IMR-90 (cell line): ENCODE measurements at regions not wholly inside any gene's neighbourhood (a gene's known extent, or its start where the extent isn't known, plus 50 kb on each side); places are given as distances from the start of the nearest gene placed in this dataset.

ENCODE experiments used
- ATAC-seq: fragments of 200-7000 bp; cut with Tn5 transposase; 2 replicates; pipeline ENCODE4 v1.9.1; 2020; ENCODE audit warnings: low read depth, mild to moderate bottlenecking, moderate library complexity
- BruUV-seq: library from RNA; stranded (reverse); fragments of 400-500 nt; replicated peaks from 2 replicates; lab custom pipeline; 2021; lab: Mats Ljungman, UMichigan
- CTCF ChIA-PET: fragments of 300-600 bp; formaldehyde crosslinking; extraction: SDS; loops from one replicate; lab custom pipeline; 2021; ENCODE audit warnings: antibody characterized with exemption; lab: Yijun Ruan, JAX
- POLR2A ChIA-PET: fragments of 300-600 bp; sonication (Branson Sonifier 250); formaldehyde crosslinking; loops from one replicate; lab custom pipeline; 2022; ENCODE audit warnings: antibody characterized with exemption; ENCODE audit not compliant: unreplicated experiment; lab: Charles Lee
- DNase-seq: peaks from one replicate; pipeline ENCODE4 v3.0.0; 2013
- H2AFZ ChIP-seq: replicated peaks from 2 replicates; pipeline ENCODE3; 2013; ENCODE audit warnings: low read length, mild to moderate bottlenecking; ENCODE audit not compliant: poor library complexity
- H2AK5ac ChIP-seq: 2 replicates; pipeline ENCODE4 v1.6.1; 2013; ENCODE audit warnings: low read depth, low read length, inconsistent platforms
- H2AK9ac ChIP-seq: replicated peaks from 2 replicates; pipeline ENCODE3; 2013; ENCODE audit warnings: mild to moderate bottlenecking, low read depth, low read length, moderate library complexity; ENCODE audit not compliant: poor library complexity
- H2BK120ac ChIP-seq: 2 replicates; pipeline ENCODE4 v1.6.1; 2013; ENCODE audit warnings: low read depth, low read length, inconsistent platforms
- H2BK15ac ChIP-seq: 3 replicates; pipeline ENCODE4 v1.6.1; 2013; ENCODE audit warnings: low read depth, low read length, inconsistent platforms
- H2BK20ac ChIP-seq: 2 replicates; pipeline ENCODE4 v1.6.1; 2013; ENCODE audit warnings: low read depth, mild to moderate bottlenecking, inconsistent platforms, low read length, moderate library complexity
- H2BK5ac ChIP-seq: 2 replicates; pipeline ENCODE4 v1.6.1; 2013; ENCODE audit warnings: mild to moderate bottlenecking, low read depth, low read length, inconsistent platforms; ENCODE audit not compliant: poor library complexity, severe bottlenecking
- H3K14ac ChIP-seq: replicated peaks from 2 replicates; pipeline ENCODE4 v1.6.1; 2013; ENCODE audit warnings: low read depth, low read length, inconsistent platforms
- H3K18ac ChIP-seq: 2 replicates; pipeline ENCODE4 v1.6.1; 2013; ENCODE audit warnings: low read depth, low read length, control low read depth
- H3K23ac ChIP-seq: 2 replicates; pipeline ENCODE4 v1.6.1; 2013; ENCODE audit warnings: low read depth, low read length, inconsistent platforms
- H3K27ac ChIP-seq: 2 replicates; pipeline ENCODE4 v1.5.1; 2013; ENCODE audit warnings: mild to moderate bottlenecking, control low read depth, low read length; ENCODE audit not compliant: insufficient read depth
- H3K27me3 ChIP-seq: 2 replicates; pipeline ENCODE4 v1.6.1; 2013; ENCODE audit warnings: low read length; ENCODE audit not compliant: control insufficient read depth, insufficient read depth
- H3K36me3 ChIP-seq: 2 replicates; pipeline ENCODE4 v1.6.1; 2013; ENCODE audit warnings: low read length, mixed read lengths; ENCODE audit not compliant: control insufficient read depth, insufficient read depth
- H3K4ac ChIP-seq: 2 replicates; pipeline ENCODE4 v1.6.1; 2013; ENCODE audit warnings: low read depth, low read length, inconsistent platforms
- H3K4me1 ChIP-seq: 2 replicates; pipeline ENCODE4 v1.6.1; 2013; ENCODE audit warnings: low read length, mixed read lengths; ENCODE audit not compliant: control insufficient read depth, insufficient read depth
- H3K4me2 ChIP-seq: 2 replicates; pipeline ENCODE4 v1.6.1; 2013; ENCODE audit warnings: low read depth, mild to moderate bottlenecking, control low read depth, low read length, moderate library complexity
- H3K4me3 ChIP-seq: 2 replicates; pipeline ENCODE4 v1.5.1; 2013; ENCODE audit warnings: low read depth, mild to moderate bottlenecking, control low read depth, low read length, moderate library complexity; ENCODE audit not compliant: insufficient read depth
- H3K56ac ChIP-seq: 2 replicates; pipeline ENCODE4 v1.6.1; 2013; ENCODE audit warnings: low read length, inconsistent platforms; ENCODE audit not compliant: insufficient read depth; ENCODE audit errors: extremely low read depth
- H3K79me1 ChIP-seq, 2 experiments: 2 replicates each; pipeline ENCODE4 v1.6.1; 2013; ENCODE audit warnings: low read length in 2 of 2, inconsistent platforms in 1 of 2, low read depth in 1 of 2
- H3K9ac ChIP-seq: 2 replicates; pipeline ENCODE4 v1.6.1; 2013; ENCODE audit warnings: low read depth, low read length, control low read depth
- H3K9me1 ChIP-seq: 2 replicates; pipeline ENCODE4 v1.6.1; 2013; ENCODE audit warnings: low read length, inconsistent platforms; ENCODE audit not compliant: insufficient read depth
- H3K9me3 ChIP-seq: 2 replicates; pipeline ENCODE4 v1.6.1; 2013; ENCODE audit warnings: low read length; ENCODE audit not compliant: control insufficient read depth, insufficient read depth
- H4K20me1 ChIP-seq: 2 replicates; pipeline ENCODE4 v1.6.1; 2013; ENCODE audit warnings: low read length, inconsistent platforms; ENCODE audit not compliant: insufficient read depth
- H4K5ac ChIP-seq: 2 replicates; pipeline ENCODE4 v1.6.1; 2013; ENCODE audit warnings: mild to moderate bottlenecking, low read depth, low read length, control low read depth
- H4K8ac ChIP-seq, 2 experiments: 2 replicates each; pipeline ENCODE4 v1.6.1; 2013; ENCODE audit warnings: low read depth in 2 of 2, low read length in 2 of 2, control low read depth in 1 of 2, inconsistent platforms in 1 of 2
- H4K91ac ChIP-seq: 2 replicates; pipeline ENCODE4 v1.6.1; 2013; ENCODE audit warnings: low read depth, low read length, inconsistent platforms; ENCODE audit not compliant: insufficient read depth
- BHLHE40 ChIP-seq: fragments of 150-350 bp; IDR thresholded peaks from 2 replicates; pipeline ENCODE4 v1.6.1; 2016; ENCODE audit warnings: mild to moderate bottlenecking, low read depth, low read length
- CEBPB ChIP-seq: IDR thresholded peaks from 2 replicates; pipeline ENCODE4 v1.6.1; 2012; ENCODE audit warnings: low read depth, low read length, improper control_type of control experiment
- CHD1 ChIP-seq: IDR thresholded peaks from 2 replicates; pipeline ENCODE4 v1.6.1; 2012; ENCODE audit warnings: low read depth, low read length, improper control_type of control experiment
- CTCF ChIP-seq: conservative IDR thresholded peaks from 2 replicates; pipeline ENCODE4 v1.5.1; 2012; ENCODE audit warnings: mild to moderate bottlenecking, low read depth, low read length, improper control_type of control experiment
- ELK1 ChIP-seq: fragments of 150-350 bp; IDR thresholded peaks from 2 replicates; pipeline ENCODE4 v1.6.1; 2016; ENCODE audit warnings: low read depth, mild to moderate bottlenecking, low read length, moderate library complexity, borderline replicate concordance
- FOS ChIP-seq: fragments of 150-350 bp; IDR thresholded peaks from 2 replicates; pipeline ENCODE4 v1.6.1; 2016; ENCODE audit warnings: low read depth, low read length
- MAFK ChIP-seq: IDR thresholded peaks from 2 replicates; pipeline ENCODE4 v1.6.1; 2012; ENCODE audit warnings: low read depth, low read length, improper control_type of control experiment
- MAZ ChIP-seq: IDR thresholded peaks from 2 replicates; pipeline ENCODE4 v1.6.1; 2012; ENCODE audit warnings: low read depth, mild to moderate bottlenecking, low read length, improper control_type of control experiment, moderate library complexity, borderline replicate concordance
- MXI1 ChIP-seq: IDR thresholded peaks from 2 replicates; pipeline ENCODE4 v1.6.1; 2012; ENCODE audit warnings: low read depth, mild to moderate bottlenecking, low read length, moderate library complexity, borderline replicate concordance
- NFE2L2 ChIP-seq: fragments of 150-350 bp; IDR thresholded peaks from 2 replicates; pipeline ENCODE4 v1.6.1; 2016; ENCODE audit warnings: low read depth, mild to moderate bottlenecking, low read length
- POLR2A ChIP-seq: IDR thresholded peaks from 2 replicates; pipeline ENCODE4 v1.6.1; 2012; ENCODE audit warnings: mild to moderate bottlenecking, low read depth, low read length
- RAD21 ChIP-seq: IDR thresholded peaks from 2 replicates; pipeline ENCODE4 v1.6.1; 2012; ENCODE audit warnings: low read length, improper control_type of control experiment
- RCOR1 ChIP-seq: IDR thresholded peaks from 2 replicates; pipeline ENCODE4 v1.6.1; 2012; ENCODE audit warnings: mild to moderate bottlenecking, low read length, improper control_type of control experiment; ENCODE audit not compliant: insufficient replicate concordance
- RFX5 ChIP-seq: IDR thresholded peaks from 2 replicates; pipeline ENCODE4 v1.8.0; 2012; ENCODE audit warnings: low read depth, mild to moderate bottlenecking, low read length, moderate library complexity
- SMC3 ChIP-seq: fragments of 150-350 bp; IDR thresholded peaks from 2 replicates; pipeline ENCODE4 v1.6.1; 2016; ENCODE audit warnings: low read depth, mild to moderate bottlenecking, antibody characterized with exemption, low read length, moderate library complexity
- USF2 ChIP-seq: fragments of 150-350 bp; IDR thresholded peaks from 2 replicates; pipeline ENCODE4 v1.6.1; 2017; ENCODE audit warnings: mild to moderate bottlenecking, antibody characterized with exemption, low read length, low read depth
- WGBS, 2 experiments: methylation state at CpG; one replicate each; pipeline versions ENCODE4 v1.1.5 to v1.1.7; 2013; ENCODE audit warnings: missing lambda C conversion rate in 2 of 2; ENCODE audit not compliant: insufficient read length in 1 of 2; ENCODE audit errors: extremely low coverage in 2 of 2; 5-methylcytosine and 5-hydroxymethylcytosine counted together
- dilution Hi-C: fragments of 300-500 bp; cut with HindIII; formaldehyde crosslinking; loops from one replicate; pipeline ENCODE4 v1.14.3; 2018; ENCODE audit warnings: low sequenced_read_pairs; ENCODE audit not compliant: unreplicated experiment
- in situ Hi-C: fragments of 300-500 bp; cut with MboI; formaldehyde crosslinking; loops from 3 replicates; pipeline ENCODE4 v1.14.3; 2019; ENCODE audit warnings: low sequenced_read_pairs, inconsistent platforms, mixed read lengths
- intact Hi-C: fragments of 100-400 bp; cut with micrococcal nuclease; formaldehyde crosslinking; loops from 2 replicates; pipeline ENCODE4 v1.10.0; 2022

GRCh38 chr6:12232339-12232738 is 57.8 kb upstream of the EDN1 start:
- Histone ChIP-seq H2BK120ac (no peak overlapping the region), H2BK20ac (no peak overlapping the region), H3K4me2 (no peak overlapping the region), H4K8ac (no peak overlapping the region), H2AK5ac (no peak overlapping the region), H3K27me3 (no peaks in the 10 kb centered on the region), H3K18ac (no peak overlapping the region), H3K27ac (no peak overlapping the region), H4K5ac (no peak overlapping the region), H4K91ac (no peak overlapping the region), H3K9me3 (no peaks in the 10 kb centered on the region), H2BK5ac (no peak overlapping the region), H3K9ac (no peak overlapping the region), H3K4me1 (peaks cover 4% of the 10 kb centered on the region), H3K79me1 (no peaks in the 10 kb centered on the region), H3K36me3 (no peaks in the 10 kb centered on the region), H3K4ac (no peak overlapping the region), H2AK9ac (no peak overlapping the region), H3K14ac (no peak overlapping the region), H3K23ac (no peak overlapping the region), H2AFZ (no peak overlapping the region), H3K9me1 (peaks cover 6% of the 10 kb centered on the region), H3K4me3 (no peak overlapping the region), H4K20me1 (no peaks in the 10 kb centered on the region), H2BK15ac (no peak overlapping the region), H3K56ac (no peak overlapping the region)
- in situ Hi-C loops (loop anchor here (5.0 kb wide), 2 partner anchors 575 to 645 kb away; no protein-coding TSS in a partner anchor), dilution Hi-C loops (no loop called here), intact Hi-C loops (loop anchor here (5.0 kb wide), 2 partner anchors 85 to 150 kb away; no protein-coding TSS in a partner anchor)
- no TSS peak for BruUV-seq
- CTCF ChIA-PET, result interaction anchor here (1.3 to 1.5 kb wide), 2 partner anchors 12 to 587 kb away, joined by 3 to 5 read pairs; no protein-coding TSS in a partner anchor
- ATAC-seq (0 out of 2 replicates have a peak, but pooled peaks have one; percentile 10), DNase-seq (peak; percentile 28)
- POLR2A ChIA-PET, result no interaction called here
- WGBS, 2 experiments, result no CpG with 5 or more reads among the region's 3 CpGs
- TF ChIP-seq RAD21, result no peak
- TF ChIP-seq MXI1, result no peak
- TF ChIP-seq CEBPB, result no peak
- no peak for TF ChIP-seq SMC3
- no peak for TF ChIP-seq NFE2L2
- no peak for TF ChIP-seq CTCF
- TF ChIP-seq ELK1, result no peak
- no peak for TF ChIP-seq MAZ
- TF ChIP-seq BHLHE40, result no peak
- TF ChIP-seq CHD1, result no peak
- no peak for TF ChIP-seq FOS
- no peak for TF ChIP-seq MAFK
- no peak for TF ChIP-seq USF2
- TF ChIP-seq POLR2A, result no peak
- no peak for TF ChIP-seq RFX5
- TF ChIP-seq RCOR1, result no peak
